ENCODE measurements at regions not wholly inside any gene's neighbourhood (a gene's known extent, or its start where the extent isn't known, plus 50 kb on each side); places are given as distances from the start of the nearest gene placed in this dataset.

DNA sequence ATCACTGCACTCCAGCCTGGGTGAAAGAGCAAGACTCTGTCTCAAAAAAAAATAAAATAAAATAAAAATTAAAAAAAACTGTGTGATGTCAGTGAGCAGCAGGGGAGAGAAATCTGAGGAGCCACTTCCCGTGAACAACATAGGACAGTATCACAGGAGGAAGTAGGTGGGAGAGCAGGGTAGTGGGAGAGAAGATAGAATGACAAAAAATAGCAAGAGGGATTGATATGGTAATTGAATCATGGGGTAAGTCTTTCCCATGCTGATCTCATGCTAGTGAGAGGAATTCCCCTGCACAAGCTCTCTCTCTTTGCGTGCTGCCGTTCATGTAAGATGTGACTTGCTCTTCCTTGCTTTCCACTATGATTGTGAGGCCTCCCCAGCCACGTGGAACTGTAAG, 81.6 kb upstream of the PBX1 start:
- TF ChIP-seq, protein P1, sequence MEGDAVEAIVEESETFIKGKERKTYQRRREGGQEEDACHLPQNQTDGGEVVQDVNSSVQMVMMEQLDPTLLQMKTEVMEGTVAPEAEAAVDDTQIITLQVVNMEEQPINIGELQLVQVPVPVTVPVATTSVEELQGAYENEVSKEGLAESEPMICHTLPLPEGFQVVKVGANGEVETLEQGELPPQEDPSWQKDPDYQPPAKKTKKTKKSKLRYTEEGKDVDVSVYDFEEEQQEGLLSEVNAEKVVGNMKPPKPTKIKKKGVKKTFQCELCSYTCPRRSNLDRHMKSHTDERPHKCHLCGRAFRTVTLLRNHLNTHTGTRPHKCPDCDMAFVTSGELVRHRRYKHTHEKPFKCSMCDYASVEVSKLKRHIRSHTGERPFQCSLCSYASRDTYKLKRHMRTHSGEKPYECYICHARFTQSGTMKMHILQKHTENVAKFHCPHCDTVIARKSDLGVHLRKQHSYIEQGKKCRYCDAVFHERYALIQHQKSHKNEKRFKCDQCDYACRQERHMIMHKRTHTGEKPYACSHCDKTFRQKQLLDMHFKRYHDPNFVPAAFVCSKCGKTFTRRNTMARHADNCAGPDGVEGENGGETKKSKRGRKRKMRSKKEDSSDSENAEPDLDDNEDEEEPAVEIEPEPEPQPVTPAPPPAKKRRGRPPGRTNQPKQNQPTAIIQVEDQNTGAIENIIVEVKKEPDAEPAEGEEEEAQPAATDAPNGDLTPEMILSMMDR (IDR thresholded peaks at IDR 0.05), result no peak
- no peak for TF ChIP-seq EP300 (IDR thresholded peaks at IDR 0.05)
- no peak for TF ChIP-seq POLR2AphosphoS5 (IDR thresholded peaks at IDR 0.05)
- no peak for TF ChIP-seq POLR2A (IDR thresholded peaks at IDR 0.05; ENCODE audit: low read depth)
